ENCODE measurements at regions not wholly inside any gene's neighbourhood (a gene's known extent, or its start where the extent isn't known, plus 50 kb on each side); places are given as distances from the start of the nearest gene placed in this dataset.
"Not testable (repeated sequence)": the region's sequence is repeated elsewhere in the genome, so short reads cannot be mapped to it uniquely, and the experiment has no call there.

- DNase-seq, result not testable (repeated sequence)
Measured at GRCh38 chr9:97248252-97248651, 59.2 kb upstream of the CCDC180 start.

GRCh38 chr9:97243606-97244005 is 63.9 kb upstream of the CCDC180 start:
- no peak for DNase-seq

- not testable (repeated sequence) for DNase-seq
Measured at GRCh38 chr9:97241430-97241829, 66.0 kb upstream of the CCDC180 start.

DNA sequence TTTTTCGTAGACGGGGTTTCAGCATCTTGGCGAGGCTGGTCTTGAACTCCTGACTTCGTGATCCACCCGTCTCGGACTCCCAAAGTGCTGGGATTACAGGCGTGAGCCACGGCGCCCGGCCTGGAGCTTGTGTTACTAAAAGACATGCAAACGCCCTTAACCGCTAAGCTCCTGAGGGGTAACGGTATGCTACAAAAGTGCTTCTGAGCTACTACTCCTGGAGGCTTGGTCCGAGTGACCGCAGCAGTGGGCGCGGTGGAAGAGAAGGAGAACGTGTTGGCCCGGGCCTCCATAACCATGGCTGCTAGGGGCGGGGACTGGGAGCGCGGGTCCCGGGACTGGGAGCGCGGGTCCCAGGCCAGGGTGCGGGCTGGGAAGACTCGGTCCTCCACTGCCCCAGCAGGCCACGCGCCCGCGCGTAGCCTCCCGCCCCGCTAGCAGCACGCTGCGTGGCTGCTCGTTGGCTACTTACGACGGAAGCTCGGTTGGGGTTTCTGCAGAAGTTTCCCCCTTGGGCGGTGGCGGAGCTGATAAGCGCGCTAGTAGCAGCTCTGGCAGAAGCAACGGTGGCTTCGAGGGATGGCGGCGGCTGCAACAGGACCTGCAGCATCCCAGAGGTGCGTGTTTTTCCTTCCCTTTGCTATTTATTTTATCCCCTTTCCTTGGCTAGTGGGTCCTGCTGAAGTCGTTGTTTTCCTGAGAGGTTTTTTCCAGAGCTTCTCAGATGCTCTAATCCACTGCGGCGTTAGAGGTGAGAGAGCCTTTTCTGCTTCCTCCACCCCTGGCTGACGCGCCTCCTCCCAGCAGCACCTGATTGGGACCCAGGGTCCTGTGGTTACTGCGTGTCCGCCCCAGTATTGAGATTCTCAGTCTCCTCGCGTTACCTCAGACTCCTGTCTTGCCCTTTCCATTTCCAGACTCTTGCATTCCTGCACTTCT is 69.2 kb upstream of the CCDC180 start:
- DNase-seq, result peak; percentile 41 to 92 (median 78)

GRCh38 chr9:97237311-97237786 is 70.1 kb upstream of the CCDC180 start:
- peak in 3 of 56 donors; percentile 0 to 6 (median 0) for DNase-seq

DNA sequence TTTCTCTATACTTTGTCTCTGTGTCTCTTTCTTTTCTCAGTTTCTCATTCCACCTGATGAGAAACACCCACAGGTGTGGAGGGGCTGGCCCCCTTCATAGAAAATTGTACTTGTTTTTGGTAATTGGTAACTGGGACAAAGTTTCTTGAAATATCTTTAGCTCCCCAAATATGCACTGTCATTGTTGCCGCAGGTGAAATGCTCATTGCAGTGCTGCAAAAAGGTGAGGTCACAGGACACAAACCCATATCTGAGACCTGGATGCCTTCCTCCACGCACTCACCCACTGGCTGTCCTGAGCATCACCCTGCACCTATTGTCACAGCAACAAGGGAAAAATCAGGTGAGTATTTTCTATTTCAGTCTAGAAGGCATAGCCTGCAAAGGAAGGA is 74.5 kb upstream of the CCDC180 start:
- DNase-seq, result not testable (repeated sequence)

DNA sequence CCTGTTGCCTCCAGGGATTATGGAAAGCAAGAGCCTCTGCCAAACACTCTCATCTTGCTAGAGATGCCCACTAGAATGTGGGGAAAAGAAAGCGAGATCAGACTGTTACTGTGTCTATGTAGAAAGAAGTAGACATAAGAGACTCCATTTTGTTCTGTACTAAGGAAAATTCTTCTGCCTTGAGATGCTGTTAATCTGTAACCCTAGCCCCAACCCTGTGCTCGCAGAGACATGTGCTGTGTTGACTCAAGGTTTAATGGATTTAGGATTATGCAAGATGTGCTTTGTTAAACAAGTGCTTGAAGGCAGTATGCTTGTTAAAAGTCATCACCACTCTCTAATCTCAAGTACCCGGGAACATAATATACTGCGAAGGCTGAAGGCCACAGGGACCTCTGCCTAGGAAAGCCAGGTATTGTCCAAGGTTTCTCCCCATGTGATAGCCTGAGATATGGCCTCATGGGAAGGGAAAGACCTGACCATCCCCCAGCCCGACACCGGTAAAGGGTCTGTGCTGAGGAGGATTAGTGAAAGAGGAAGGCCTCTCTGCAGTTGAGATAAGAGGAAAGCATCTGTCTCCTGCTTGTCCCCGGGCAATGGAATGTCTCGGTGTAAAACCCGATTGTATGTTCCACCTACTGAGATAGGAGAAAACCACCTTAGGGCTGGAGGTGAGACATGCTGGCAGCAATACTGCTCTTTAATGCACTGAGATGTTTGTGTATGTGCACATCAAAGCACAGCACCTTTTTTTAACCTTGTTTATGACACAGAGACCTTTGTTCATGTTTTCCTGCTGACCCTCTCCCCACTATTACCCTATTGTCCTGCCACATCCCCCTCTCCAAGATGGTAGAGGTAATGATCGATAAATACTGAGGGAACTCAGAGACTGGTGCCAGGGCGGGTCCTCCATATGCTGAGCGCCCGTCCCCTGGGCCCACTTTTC is 75.1 kb upstream of the CCDC180 start:
- not testable (repeated sequence) for DNase-seq

GRCh38 chr9:97222393-97222792 is 85.1 kb upstream of the CCDC180 start:
- peak in 14 of 56 donors; percentile 2 to 53 (median 12) for DNase-seq

- DNase-seq, result peak in 44 of 56 donors; percentile 10 to 79 (median 52)
Measured at GRCh38 chr9:97221478-97222355, 85.7 kb upstream of the CCDC180 start.

DNA sequence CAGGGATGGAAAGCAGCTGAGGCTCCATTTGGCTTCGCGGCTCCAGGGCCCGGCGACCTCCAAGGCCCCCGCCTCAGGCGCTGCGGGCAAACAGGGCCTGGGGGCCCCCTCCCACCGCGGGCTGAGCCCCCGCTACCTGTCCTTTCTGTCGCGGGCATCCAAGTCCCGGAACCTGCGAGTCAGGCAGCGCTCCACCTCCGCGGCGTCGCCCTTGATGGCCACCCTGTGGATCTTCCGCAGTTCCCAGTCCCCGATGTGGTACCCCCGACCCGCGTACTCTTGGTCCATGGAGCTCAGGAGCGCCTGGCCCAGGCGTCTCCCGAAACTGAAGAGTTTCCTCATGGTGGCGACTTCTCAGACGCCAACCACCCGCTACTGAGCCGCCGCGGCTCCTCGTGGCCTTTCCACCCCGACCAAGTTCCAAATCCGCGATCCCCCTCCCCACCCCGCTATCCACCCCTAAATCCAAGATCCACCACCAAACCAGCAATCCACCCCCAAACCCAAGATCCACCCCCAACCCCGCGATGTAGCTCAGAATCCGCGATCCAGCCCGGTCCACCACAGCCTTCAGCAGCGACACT is 86.5 kb upstream of the CCDC180 start:
- DNase-seq, result peak in 2 of 56 donors; percentile 12 to 23

DNA sequence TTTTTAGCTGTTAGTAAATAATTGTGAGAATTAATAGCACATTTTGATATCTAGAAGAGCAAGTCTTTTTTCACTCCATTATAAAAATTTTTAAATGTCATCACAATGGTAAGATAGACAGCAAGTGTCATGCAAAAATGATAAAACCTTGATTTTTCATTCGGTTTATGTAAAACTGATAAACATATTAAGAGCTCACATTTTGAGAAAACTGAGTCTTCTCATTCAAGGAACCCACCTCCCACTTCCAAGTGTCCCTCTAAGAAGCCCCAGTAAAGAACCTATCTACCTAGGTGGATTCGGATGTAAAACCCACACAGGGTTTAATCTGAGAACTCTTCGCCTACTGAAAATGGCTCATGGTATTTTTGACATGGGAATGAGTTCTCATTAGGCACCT is 87.1 kb upstream of the CCDC180 start:
- DNase-seq, result not testable (repeated sequence)

- DNase-seq, result not testable (repeated sequence)
Measured at GRCh38 chr9:97219443-97220140, 87.9 kb upstream of the CCDC180 start.

DNA sequence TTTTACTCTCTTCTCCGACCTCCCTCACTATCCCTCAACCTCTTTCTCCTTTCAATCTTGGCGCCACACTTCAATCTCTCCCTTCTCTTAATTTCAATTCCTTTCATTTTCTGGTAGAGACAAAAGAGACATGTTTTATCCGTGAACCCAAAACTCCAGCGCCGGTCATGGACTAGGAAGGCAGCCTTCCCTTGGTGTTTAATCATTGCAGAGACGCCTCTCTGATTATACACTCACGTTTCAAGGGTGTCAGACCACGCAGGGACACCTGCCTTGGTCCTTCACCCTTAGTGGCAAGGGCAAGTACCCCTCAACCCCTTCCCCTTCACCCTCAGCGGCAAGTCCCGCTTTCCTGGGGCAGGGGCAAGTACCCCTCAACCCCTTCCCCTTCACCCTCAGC is 92.3 kb upstream of the CCDC180 start:
- not testable (repeated sequence) for DNase-seq

DNA sequence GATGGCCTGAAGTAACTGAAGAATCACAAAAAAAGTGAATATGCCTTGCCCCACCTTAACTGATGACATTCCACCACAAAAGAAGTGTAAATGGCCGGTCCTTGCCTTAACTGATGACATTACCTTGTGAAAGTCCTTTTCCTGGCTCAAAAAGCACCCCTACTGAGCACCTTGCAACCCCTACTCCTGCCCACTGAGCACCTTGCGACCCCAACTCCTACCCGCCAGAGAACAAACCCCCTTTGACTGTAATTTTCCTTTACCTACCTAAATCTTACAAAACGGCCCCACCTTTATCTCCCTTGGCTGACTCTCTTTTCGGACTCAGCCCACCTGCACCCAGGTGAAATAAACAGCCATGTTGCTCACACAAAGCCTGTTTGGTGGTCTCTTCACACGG is 92.9 kb upstream of the CCDC180 start:
- not testable (repeated sequence) for DNase-seq

- not testable (repeated sequence) for DNase-seq
Measured at GRCh38 chr9:97199683-97200082, 107.8 kb upstream of the CCDC180 start.

GRCh38 chr9:97193767-97194166 is 113.7 kb upstream of the CCDC180 start:
- not testable (repeated sequence) for DNase-seq

DNA sequence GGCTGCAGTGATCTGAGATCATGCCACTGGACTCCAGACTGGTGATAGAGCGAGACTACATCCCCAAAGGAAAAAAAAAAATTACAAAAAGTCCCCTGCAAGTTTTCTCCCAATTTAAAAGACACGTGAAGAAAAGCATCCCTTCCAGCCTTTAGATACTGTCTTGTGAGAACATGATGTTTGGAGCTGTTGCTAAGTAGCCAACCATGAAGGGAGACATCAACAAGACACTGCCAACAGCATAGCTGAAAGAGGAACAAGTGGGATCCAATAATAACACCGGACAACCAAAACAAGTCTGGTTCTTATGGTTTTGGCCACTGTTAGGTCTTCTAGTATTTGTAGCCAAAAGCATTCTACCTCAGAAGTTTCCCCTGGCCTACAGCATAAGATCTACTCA is 118.9 kb upstream of the CCDC180 start:
- DNase-seq, result no peak

- DNase-seq, result not testable (repeated sequence)
Measured at GRCh38 chr9:97187706-97188105, 119.8 kb upstream of the CCDC180 start.

DNA sequence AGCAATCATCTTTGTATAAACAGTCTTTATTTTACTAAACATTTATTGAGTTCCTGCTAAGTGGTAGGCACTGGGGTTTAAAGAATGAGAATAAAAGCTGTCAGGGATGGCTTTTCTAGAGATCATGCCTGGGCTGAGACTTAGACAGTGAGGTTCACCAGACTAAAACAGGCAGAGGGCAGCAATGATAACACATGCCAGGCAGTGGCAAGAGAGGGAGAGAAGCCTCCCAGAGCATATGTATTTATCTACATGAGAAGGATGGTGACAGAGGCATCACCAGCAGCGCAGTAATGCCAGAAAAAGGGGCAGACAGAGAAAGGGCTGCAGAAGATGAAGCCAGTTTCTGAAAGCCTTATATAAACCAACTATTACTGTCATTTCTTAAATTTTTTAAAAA is 121.0 kb upstream of the CCDC180 start:
- no peak for DNase-seq

GRCh38 chr9:97182532-97182931 is 124.9 kb upstream of the CCDC180 start:
- not testable (repeated sequence) for DNase-seq
